Lung microvascular endothelial cell (primary cell): ENCODE measurements at regions not wholly inside any gene's neighbourhood (a gene's known extent, or its start where the extent isn't known, plus 50 kb on each side); places are given as distances from the start of the nearest gene placed in this dataset.
A peak's percentile ranks its signal among the peaks of the same experiment; 100 is the strongest.

Experiments used
- DNase-seq, 2 donors: peaks; one replicate each; pipeline versions ENCODE4 v3.0.0 to v3.0.0-alpha.2; 2010; ENCODE audit warnings: low read depth in 2 of 2

DNA sequence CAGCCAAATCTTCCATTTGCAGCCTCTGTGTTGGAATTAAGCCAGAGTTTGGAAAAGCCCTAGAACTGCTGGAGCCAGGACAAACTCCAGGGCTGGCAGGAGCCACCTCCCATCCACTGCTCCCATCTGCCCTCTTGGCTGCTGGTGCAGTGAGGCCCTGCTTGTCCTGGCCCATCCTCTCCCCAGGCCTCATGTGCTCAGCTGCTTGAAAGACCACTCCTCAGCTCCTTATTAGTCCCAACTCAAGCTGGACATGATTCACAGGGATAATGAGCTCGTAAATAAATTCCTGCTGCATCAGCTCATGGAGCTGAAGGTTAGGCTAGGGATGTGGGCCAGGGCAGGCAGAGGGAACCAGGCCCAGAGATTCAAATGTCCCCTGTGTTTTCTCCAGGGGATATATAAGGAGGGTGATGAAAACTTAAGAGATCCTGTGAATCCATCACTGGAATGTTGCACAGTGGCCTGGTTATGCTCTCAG lies 282.8 kb downstream of the RPS24 start:
- DNase-seq, result peak in 1 of 2 donors; percentile 15

DNA sequence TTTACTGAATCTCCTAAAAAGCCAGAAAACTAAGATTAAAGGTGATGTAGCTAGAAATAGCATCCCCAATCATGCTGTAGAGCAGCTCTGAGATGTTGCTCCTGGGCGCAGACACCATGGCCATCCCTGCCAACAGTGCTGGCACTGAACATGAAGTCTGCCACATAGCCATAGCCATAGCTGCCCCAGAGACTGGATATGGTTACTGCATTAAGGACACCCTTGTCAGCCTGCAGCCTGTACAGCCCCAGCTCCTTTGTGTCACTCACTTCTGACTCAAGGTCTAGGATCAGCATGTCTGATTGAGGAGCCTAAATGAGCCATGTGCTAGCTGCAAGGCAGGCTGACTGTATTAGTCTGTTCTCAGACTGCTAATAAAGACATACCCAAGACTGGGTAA lies 284.6 kb downstream of the RPS24 start:
- DNase-seq, result no peak

DNA sequence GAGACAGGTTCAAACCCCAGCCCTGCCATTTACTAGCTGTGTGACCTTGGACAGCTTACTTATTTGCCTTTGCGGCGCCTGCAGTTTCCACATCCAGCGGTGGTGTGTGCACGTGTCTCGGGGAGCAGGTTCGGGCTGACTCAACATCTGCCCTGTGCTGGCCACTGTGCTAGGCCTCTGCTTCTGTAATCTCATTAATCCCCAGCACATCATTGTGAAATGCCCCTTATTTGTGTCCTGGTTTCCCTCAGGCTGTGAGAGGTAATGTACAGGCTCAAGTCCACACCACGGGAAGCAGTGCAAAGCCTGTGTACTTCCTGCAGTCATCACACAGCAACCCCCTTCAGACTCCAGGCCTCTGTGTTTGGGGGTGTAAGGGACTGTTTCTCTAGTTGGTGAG lies 285.7 kb downstream of the RPS24 start:
- no peak for DNase-seq

DNA sequence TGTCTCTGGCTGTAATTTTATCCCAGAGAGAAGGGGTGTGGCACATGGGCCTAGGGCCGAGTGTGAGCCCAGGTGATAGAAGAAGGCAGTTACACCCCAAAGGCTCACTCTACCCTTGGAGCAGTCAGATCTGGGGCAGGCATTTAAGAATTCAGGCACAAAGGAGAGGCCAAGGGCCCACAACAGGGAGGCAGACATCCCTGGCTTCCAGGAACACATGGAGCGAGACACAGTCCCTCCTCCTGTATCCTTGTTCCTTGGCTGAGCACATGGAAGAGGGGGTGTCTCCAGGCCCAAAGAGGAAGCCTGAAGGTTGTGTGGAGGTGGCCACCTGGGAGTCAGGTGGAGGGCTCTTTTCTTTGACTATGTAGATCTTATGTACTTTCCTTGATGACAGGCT lies 286.2 kb downstream of the RPS24 start:
- DNase-seq, result no peak

DNA sequence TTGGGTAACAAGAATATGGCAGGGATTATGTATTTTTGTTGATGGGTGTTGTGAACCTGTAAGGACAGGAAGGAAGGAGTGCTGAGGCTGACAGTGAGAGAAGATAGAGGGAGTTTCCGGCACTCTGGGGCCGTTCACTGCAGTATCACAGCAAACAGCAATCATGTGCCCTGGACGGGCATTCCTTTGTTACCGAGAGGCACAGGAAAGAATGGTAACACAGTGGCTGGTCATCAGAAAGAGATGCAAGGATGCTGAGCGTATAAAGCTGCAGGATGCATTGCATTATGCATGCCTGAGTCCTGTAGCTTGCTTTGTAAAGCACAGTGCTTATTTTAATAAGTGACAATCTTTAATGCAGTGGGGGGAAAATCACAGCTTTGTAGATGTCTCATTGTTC lies 286.8 kb downstream of the RPS24 start:
- DNase-seq, result peak in 1 of 2 donors; percentile 45

DNA sequence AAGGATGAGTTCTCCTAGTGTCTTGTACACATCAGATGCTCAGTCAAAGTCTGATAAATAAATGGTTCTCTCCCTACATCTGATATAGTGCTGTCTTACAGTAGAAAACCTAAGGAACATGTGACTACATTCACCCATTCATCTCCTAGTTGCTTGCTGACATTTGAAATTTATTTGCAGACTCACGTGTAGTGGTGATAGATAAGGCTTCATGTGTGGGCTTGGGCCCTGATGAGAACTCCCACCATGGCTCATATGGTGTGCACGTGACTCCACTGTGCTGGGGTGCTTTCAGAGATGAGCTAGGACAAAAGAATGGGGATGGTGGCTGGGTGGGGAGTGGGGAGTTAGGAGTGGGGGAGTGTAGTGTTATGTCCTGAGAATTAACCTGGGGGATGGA lies 287.3 kb downstream of the RPS24 start:
- DNase-seq, result no peak

DNA sequence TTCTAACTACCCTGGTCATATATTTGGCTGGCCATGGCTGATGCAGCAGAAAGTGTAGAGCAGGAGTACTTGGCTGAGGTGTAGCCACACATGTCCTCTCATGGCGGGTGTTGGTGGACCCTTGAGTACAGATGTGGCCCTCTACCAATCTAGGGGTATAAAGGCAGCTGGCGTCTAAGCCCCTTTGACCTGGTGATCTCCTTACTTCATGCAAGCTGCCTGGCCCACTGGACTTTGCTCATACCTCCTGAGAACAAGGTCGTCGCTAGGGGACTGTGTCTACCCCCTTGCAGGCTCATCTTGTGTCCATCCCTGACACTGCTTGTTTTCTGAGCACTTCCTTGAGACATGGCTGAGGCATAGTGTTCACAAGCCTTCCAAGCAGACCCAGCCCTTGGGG lies 287.8 kb downstream of the RPS24 start:
- DNase-seq, result no peak

DNA sequence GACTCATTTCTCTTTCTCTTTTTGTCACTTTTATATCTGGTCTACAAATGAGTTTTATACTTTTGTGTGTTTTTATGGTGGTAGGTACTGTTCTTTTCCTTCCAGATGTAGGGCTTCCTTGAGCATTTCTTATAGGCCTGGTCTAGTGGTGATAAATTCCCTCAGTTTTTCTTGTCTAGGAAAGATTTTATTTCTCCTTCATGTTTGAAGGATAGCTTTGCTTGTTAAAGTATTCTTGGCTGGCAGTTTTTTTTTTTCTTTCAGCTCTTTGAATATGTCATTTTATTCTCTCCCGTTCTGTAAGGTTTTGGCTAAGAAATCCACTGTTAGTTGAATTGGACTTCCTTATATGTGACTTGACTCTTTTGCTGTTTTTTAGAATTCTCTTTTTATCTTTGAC lies 292.7 kb downstream of the RPS24 start:
- DNase-seq, result no peak

DNA sequence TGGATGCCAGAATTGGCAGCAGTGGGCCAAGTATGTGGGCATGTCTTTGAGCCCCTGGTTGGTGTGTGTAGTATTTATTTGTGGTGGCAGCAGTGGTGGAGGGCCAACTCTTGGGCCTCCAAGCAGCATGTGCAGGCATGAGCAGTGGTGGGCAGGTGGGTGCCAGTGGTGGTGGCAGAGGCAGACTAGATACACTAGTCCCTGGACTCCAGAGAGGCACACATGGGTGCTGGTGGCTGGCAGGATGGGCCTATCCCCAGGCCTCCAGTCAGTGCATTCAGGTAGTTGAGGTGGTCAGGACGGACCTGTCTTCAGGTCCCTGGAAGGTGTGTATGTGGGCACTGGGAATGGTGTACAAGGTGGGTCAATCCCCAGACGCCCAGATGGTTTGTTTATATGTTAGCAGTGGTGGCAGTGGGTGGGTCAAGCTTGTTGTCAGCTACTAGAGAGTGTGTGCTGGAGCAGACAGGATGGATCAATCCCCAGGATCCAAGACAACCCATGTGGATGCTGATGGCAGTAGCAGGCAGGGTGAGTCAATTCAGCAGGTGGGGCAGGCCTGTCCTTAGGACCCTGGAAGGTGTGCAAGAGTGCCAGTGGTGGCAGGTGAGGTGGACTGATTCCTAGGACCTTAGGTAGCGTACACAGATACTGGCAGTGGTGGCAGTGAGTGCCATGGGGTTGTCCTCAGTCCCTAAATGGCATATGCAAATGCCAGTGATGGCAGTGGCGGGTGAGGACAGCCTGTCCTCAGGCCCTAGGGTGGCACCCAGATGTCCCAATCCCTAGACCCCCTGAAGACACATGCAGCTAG lies 294.3 kb downstream of the RPS24 start:
- no peak for DNase-seq

DNA sequence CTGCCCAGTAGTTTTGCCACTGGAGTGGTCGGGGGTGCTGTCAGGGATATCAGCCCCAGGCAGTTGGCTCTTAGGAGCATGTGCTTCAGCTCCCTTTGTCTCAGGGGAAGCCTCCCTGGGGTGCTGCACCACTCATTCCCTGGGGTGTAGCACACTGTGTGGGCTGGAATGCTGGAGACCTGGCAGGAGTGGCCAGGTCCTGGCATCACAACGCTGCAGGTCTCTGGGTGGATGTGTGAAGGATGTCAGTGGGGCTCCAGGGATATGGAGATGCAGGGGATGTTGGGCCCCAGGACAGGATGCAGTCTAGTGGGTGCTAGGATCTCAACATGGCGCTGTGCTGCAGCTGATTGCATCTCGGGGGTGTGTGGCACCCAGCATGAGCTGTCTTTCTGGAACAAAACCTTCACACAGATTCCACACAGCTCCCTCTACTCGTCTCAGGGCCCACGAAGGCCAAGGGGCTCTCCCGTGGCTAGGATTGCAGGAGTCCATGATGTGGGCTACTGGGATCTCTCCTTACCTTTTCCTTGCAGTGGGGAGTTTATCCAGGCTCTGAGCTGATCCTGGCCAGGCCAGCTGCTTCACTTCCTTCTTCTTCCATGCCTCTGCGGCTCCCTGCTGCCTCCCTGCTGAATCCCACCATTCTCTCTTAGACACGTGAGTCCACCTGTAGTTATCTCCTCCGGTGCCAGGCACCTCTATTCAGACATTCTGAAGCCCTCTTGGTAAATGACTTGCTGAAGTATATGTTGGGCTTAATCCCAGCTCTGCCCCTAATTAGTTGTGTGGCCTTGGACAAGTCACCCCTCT lies 295.1 kb downstream of the RPS24 start:
- DNase-seq, result no peak

DNA sequence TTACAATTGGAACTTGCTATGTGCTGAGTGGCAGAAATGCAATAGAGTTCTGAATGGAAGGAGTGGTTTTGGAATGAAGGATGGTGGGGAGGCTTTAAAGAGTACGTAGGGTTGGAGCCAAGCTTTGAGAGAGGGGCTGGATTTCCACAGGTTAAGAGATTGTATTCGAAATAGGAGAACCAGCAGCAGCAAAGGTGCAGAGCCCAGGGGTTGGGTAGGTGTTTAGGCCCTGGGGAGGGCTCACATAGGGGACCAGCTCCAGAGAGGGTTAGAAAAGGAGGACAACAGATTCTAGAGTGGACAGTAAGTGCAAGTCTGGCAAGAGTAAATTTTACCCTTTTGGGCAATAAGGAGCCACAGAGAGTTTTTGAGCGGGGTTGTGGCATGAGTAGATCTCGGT lies 297.2 kb downstream of the RPS24 start:
- DNase-seq, result no peak

DNA sequence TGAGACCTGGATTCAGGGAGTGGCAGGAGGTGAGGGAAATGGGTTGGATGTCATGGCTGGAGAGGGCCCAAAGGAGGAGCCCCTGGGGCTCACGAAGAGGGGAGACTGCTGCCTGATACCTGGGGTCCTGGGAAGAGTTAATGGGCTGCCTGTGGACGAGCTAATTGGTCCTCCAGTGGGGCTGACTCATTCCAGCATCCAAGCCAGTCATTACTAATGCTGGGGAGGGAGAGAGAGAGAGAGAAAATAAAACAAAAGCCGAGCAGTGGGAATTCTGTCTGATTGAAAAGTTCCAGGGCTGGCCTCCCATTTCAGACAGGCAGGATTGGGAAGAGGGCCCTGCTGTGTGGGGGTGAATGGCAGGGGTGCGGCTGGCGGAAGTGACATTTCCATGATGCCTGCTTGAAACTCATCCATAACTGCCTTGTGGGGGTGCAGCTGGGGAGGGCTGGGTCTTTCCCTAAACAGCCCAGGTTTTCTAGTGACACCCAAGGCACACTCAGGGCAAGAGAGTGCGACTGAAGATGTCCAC lies 297.8 kb downstream of the RPS24 start:
- DNase-seq, result peak in 1 of 2 donors; percentile 56

DNA sequence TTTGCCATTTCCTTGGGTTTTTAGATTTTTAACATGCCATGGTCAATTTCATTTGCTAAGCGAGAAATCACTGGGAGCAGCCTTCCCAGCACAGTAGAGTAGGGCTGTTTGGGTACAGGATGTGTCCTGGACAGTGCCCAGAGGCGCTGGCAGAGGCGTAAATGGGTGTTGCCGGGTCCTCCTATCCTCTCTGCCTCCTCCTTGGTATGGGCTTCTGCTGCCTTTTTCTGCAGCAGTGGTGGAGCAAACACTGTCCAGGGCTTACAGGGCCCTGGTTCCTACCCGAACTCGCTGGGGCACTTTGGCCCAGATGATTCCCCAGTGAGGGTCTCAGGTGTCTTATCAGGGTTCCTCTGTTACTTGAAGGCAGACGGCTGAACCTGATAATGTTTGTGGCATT lies 298.3 kb downstream of the RPS24 start:
- DNase-seq, result no peak

DNA sequence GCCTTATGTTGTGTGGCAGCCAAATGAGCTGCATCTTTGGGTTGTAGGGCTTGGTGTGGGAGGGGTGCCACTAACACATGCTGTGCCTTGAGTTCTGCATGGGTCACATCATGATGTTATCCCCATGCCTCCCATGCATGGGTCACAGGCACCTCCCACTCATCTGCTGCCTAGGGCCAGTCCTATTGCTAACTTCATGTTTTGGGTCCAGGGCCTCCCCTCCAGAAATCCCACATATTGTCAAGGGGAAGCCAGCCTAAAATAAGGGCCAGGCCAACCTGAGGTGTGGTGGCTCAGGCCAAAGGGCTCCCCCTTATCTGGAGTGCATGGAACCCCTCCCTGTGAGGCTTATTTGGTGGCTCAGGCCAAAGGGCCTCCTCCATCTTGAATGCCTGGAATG lies 299.0 kb downstream of the RPS24 start:
- DNase-seq, result no peak

DNA sequence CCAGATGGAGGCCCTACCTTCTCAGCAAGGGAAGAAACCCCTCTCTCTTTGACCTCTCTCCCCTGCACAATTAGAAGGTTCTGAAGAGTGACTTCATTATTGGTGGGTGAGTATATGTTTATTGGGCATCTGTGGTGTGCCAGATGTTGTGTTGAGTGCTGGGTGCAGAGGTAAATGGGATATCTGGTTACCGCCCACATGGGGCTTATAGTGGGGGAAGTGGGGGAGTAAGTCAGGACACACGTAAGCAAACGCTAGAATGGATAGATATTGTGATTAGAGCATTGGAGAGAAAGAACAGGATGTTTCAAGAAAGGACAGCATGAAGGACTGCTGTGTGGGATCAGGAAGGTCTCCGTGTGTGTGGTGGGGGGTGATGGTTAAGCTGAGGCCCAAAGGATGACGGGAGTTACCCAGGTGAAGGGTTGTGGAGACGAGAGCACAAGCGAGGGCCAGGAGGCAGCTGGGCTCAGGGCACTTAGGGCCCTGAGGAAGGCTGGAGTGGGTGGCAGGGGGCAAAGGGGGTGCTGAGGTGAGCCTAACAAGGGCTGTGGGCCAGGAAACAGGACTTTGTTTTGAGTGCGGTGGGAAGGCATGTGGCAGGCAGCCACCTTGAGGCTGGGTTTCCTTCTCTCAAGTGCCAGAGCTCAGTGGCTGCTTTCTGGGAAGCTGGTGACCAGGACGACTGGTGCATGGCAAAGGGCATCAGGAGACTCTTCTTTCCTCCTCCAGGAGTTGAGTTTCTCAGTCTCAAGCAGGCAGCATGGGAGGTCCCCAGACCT lies 299.9 kb downstream of the RPS24 start:
- no peak for DNase-seq

DNA sequence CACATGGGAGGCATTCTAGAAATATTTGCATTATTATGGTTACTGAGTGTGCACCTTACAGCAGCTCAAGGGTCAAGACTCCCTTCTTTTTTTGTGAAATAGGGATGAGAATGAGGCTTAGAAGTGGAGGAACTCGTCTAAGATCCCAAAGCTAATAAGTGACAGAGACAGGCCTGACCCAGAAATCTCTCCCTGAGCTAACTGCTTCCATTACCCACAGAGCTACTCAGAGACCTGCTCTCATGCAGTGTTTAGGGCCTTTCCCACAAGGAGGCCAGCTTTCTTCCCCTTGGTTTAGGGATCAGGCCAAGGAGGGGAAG lies 301.7 kb downstream of the RPS24 start:
- DNase-seq, result no peak

DNA sequence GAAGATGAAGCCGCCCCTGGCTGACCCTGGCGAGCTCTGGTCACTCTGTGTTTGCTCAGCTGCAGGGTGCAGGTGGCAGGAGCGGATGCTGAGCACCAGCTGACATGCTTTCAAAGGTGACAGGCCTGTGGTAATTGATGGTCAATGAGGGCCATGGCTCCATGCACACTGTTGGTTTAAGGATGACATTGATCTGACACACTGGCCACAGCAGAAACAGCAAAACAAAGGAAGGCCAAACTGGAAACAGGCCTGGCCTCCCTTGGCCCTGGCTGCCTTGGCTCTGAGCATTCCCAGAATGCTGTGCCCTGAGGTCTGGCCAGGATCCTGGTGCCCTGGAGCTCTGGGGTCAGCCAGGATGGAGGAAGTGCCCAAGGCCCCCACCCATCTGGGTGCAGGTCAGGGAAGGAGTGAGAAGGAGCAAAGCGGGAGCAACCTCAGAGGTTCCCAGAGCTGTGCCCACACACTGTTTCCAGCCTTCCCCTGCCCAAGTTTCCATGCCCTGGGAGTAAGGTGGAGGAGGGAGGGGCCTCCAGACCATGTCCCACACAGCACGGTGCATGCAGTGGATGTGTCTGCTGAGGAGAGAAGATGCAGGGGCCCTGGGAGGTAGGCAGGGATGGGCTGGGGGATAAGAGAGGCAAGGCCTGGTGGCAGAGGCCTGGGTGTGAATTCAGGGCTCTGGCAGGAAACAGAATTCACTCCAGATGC lies 302.2 kb downstream of the RPS24 start:
- DNase-seq, result peak; percentile 41 to 94

DNA sequence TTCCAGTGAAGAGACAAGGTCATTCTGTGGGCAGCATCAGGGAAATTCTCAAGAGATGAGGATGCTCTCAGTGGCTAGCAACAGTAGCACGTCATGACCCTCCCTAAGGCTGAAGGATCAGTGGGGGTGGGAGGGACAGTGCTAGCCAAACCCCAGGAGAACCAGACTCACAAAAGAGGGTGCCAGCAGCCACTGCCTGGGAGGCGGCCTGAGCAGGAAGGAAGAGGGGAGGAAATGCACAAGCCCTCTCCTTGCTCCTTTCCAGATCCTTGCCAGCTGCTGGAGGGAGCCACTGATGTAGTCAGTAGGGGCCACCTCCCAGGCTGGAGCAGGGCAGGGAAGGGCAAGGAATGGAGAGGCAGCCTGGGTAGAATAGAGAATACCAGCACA lies 302.7 kb downstream of the RPS24 start:
- peak in 1 of 2 donors; percentile 91 for DNase-seq

DNA sequence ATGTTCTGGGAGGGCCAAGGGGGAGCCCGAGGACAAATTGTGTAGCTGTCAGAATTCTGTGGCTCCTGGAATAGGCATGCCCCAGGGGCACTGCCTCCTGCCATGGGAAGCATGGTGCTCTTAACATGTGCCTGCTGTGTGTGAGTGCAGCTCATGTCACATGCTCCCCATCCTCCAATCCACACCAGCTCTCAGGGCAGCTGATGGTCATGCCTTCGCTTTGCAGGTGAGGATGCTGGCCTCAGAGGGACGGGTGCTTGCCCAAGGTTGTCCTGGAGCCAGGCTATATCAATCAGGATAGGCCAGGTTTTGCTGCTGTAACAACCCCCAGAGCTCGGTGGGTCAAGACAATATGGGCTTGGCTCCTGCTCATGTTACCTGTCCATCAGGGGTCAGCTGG lies 303.4 kb downstream of the RPS24 start:
- DNase-seq, result no peak

DNA sequence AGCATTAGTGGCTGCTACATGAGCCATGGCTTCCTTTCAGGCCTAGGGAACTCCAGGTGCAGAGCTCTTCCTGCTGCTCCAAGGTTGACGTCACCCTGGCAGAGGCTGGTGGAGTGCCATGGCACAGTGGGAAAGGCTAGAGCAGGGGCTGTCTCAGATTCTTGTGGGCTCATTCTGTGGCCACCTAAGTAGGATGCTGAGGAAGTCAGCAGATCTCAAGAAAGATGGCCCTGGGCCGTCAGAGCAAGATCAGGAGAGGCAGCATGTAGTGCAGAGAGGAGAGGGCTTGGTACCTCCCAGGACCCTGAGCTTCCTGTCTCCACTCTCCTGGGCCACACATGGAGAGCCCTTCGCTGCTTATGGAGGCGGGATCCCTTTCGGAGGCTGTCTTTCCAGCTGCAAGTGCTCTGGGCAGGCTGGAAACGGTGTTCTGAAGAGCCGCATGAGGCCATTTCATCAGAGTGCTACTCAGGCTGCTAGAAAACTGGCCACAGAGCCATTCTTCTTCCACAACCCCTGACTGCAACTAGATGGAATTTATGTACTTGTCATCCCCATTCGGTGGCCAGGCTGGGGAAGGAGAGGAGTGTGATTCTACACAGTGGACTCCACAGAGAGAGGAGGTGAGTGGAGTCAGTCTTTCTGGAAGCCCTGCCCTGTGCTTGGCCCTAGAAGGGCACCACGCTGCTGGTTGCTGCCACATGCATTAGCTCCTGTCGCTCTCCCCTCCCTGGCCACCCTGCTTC lies 304.2 kb downstream of the RPS24 start:
- DNase-seq, result no peak

DNA sequence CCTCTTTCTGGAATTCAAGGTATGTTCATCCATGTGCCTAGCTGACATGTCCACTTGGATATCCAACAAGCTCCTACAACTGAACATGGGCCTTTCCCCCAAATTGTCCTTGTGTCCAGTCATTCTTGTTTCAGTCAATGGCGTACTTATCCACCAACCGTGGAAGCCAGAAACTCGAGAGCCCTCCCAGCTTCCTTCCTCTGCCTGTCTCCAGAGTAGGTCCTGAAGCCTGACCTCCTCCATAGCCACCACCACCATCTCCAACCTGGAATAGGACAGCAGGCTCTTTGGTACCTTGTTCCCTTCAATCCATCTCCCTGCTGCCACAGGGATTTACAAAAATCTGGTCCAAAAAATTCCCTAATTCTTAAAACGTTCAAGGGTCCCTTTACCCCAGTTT lies 305.1 kb downstream of the RPS24 start:
- DNase-seq, result no peak
